ENCODE measurements at regions not wholly inside any gene's neighbourhood (a gene's known extent, or its start where the extent isn't known, plus 50 kb on each side); places are given as distances from the start of the nearest gene placed in this dataset.

GRCh38 chr14:76974365-76974764 is 54.1 kb downstream of the IRF2BPL start:
- no peak for DNase-seq

- DNase-seq, result no peak
Measured at GRCh38 chr14:76971549-76971948, 57.0 kb downstream of the IRF2BPL start.

- no peak for DNase-seq
Measured at GRCh38 chr14:76968621-76969063, 59.9 kb downstream of the IRF2BPL start.

- DNase-seq, result no peak
Measured at GRCh38 chr14:76967788-76968187, 60.7 kb downstream of the IRF2BPL start.

GRCh38 chr14:76965232-76965631 is 63.3 kb downstream of the IRF2BPL start:
- DNase-seq, result no peak

GRCh38 chr14:76964695-76965094 is 63.8 kb downstream of the IRF2BPL start:
- DNase-seq, result no peak

- DNase-seq, result no peak
Measured at GRCh38 chr14:76963372-76963771, 65.1 kb downstream of the IRF2BPL start.

GRCh38 chr14:76962303-76962660 is 66.2 kb downstream of the IRF2BPL start:
- no peak for DNase-seq

- peak; percentile 96 to 98 for DNase-seq
Measured at GRCh38 chr14:76961631-76962302, 66.7 kb downstream of the IRF2BPL start.

GRCh38 chr14:76958980-76959710 is 69.4 kb downstream of the IRF2BPL start:
- peak in 1 of 2 donors; percentile 39 for DNase-seq

GRCh38 chr14:76958020-76958979 is 70.2 kb downstream of the IRF2BPL start:
- peak; percentile 20 to 35 for DNase-seq

GRCh38 chr14:76957224-76957891 is 71.2 kb downstream of the IRF2BPL start:
- peak; percentile 15 to 36 for DNase-seq

GRCh38 chr14:76956316-76957090 is 72.0 kb downstream of the IRF2BPL start:
- peak; percentile 89 to 90 for DNase-seq

- peak; percentile 73 to 77 for DNase-seq
Measured at GRCh38 chr14:76955575-76956315, 72.8 kb downstream of the IRF2BPL start.

- no peak for DNase-seq
Measured at GRCh38 chr14:76954394-76955190, 73.9 kb downstream of the IRF2BPL start.

GRCh38 chr14:76953311-76953945 is 75.1 kb downstream of the IRF2BPL start:
- peak; percentile 60 to 64 for DNase-seq

GRCh38 chr14:76951166-76951565 is 77.3 kb downstream of the IRF2BPL start:
- DNase-seq, result no peak

GRCh38 chr14:76950055-76951020 is 78.2 kb downstream of the IRF2BPL start:
- DNase-seq, result no peak
